HG03558 (cell line): ENCODE measurements at regions not wholly inside any gene's neighbourhood (a gene's known extent, or its start where the extent isn't known, plus 50 kb on each side); places are given as distances from the start of the nearest gene placed in this dataset.
"Not testable (repeated sequence)": the region's sequence is repeated elsewhere in the genome, so short reads cannot be mapped to it uniquely, and the experiment has no call there.

ENCODE experiments used
- ATAC-seq: cut with Tn5 transposase; IDR thresholded peaks from one replicate; pipeline ENCODE4 v1.9.1; 2021; ENCODE audit warnings: moderate number of reproducible peaks; ENCODE audit not compliant: unreplicated experiment; ENCODE audit errors: extremely low read depth

GRCh38 chr5:167414611-167415010, 876.8 kb upstream of the WWC1 start:
- no peak for ATAC-seq

GRCh38 chr5:167415779-167416746, 875.4 kb upstream of the WWC1 start:
- no peak for ATAC-seq

- no peak for ATAC-seq
These were observed 873.8 kb upstream of the WWC1 start for GRCh38 chr5:167417662-167418061.

GRCh38 chr5:167425161-167425560, 866.3 kb upstream of the WWC1 start:
- ATAC-seq = no peak

GRCh38 chr5:167426501-167426900, 864.9 kb upstream of the WWC1 start:
- ATAC-seq = no peak

GRCh38 chr5:167427641-167428040, 863.8 kb upstream of the WWC1 start:
- ATAC-seq = not testable (repeated sequence)

- no peak for ATAC-seq
These were observed 850.6 kb upstream of the WWC1 start for GRCh38 chr5:167440846-167441245.

- no peak for ATAC-seq
These were observed 848.5 kb upstream of the WWC1 start for GRCh38 chr5:167442922-167443321.

- ATAC-seq = no peak
These were observed 843.7 kb upstream of the WWC1 start for GRCh38 chr5:167447466-167448375.

- no peak for ATAC-seq
These were observed 843.1 kb upstream of the WWC1 start for GRCh38 chr5:167448376-167448775.

GRCh38 chr5:167451076-167451475, 840.4 kb upstream of the WWC1 start:
- ATAC-seq = no peak

- ATAC-seq = no peak
These were observed 839.3 kb upstream of the WWC1 start for GRCh38 chr5:167452136-167452535.

GRCh38 chr5:167453246-167454030, 838.0 kb upstream of the WWC1 start:
- ATAC-seq = no peak

- no peak for ATAC-seq
These were observed 833.0 kb upstream of the WWC1 start for GRCh38 chr5:167458412-167458811.

GRCh38 chr5:167460449-167461020, 830.9 kb upstream of the WWC1 start:
- ATAC-seq = no peak

GRCh38 chr5:167463939-167464338, 827.5 kb upstream of the WWC1 start:
- ATAC-seq = no peak

GRCh38 chr5:167466992-167467391, 824.5 kb upstream of the WWC1 start:
- no peak for ATAC-seq

- ATAC-seq = no peak
These were observed 818.8 kb upstream of the WWC1 start for GRCh38 chr5:167472566-167473108.

GRCh38 chr5:167478188-167478587, 813.3 kb upstream of the WWC1 start:
- no peak for ATAC-seq

- ATAC-seq = no peak
These were observed 811.7 kb upstream of the WWC1 start for GRCh38 chr5:167479779-167480178.
